Fibroblast of the aortic adventitia (primary cell): ENCODE measurements at regions not wholly inside any gene's neighbourhood (a gene's known extent, or its start where the extent isn't known, plus 50 kb on each side); places are given as distances from the start of the nearest gene placed in this dataset.
"Not testable (repeated sequence)": the region's sequence is repeated elsewhere in the genome, so short reads cannot be mapped to it uniquely, and the experiment has no call there.

Source experiments
- DNase-seq: peaks from one replicate; pipeline ENCODE4 v3.0.0-alpha.2; 2010; ENCODE audit warnings: low read depth
- H3K4me3 ChIP-seq: 2 replicates; pipeline ENCODE4 v1.5.1; 2011; ENCODE audit warnings: low read depth, mild to moderate bottlenecking, control low read depth, low read length, moderate library complexity
- CTCF ChIP-seq: IDR thresholded peaks from 2 replicates; pipeline ENCODE4 v1.5.1; 2011; ENCODE audit warnings: mild to moderate bottlenecking, low read length, control low read depth, inconsistent platforms; ENCODE audit not compliant: insufficient read depth

GRCh38 chr5:102119252-102119651 is 176.8 kb downstream of the SLCO4C1 start:
- TF ChIP-seq CTCF, result no peak
- no peak for DNase-seq
- H3K4me3 ChIP-seq, result no peak overlapping the region

DNA sequence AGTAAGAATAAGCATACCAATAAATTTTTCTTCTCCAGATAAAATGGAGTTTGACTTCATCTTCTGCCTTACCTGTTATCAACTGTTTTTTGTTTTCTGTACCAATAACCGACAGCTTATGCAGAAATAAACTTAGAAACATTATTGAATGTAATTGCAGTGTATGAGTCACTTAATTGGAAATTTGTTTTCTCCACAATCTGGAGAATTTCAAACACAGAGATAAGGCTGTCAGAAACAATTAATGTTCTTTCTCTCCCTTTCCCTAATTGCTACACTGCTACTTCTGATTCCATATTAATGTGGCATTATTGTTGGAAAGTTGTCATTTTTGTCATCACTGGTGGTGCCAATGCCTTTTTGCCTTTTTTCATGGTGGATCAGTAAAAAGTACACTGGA is 180.3 kb downstream of the SLCO4C1 start:
- DNase-seq, result no peak
- no peak for TF ChIP-seq CTCF
- no peak overlapping the region for H3K4me3 ChIP-seq

DNA sequence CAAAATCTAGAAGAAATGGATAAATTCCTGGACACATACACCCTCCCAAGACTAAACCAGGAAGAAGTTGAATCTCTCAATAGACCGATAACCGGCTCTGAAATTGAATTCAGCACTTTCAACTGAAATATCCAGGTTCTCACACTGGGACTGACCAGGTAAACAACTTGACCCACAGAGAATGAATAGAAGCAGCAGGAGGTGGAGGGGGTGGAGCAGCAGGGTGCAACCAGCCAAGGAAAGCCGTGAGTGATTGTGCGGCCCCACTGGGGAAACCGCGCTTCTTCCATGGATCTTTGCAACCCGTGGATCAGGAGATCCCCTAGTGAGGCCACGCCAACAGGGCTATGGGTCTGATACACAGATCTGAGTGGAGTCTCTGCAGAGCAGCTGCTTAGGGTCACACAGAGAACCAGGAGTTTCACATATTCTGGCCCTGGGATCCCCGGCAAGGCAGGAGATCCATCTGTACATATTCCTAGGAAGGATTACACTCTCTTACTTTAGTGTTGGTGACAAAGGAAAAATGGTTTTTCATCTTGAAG is 181.5 kb downstream of the SLCO4C1 start:
- TF ChIP-seq CTCF, result no peak
- H3K4me3 ChIP-seq, result no peak overlapping the region
- no peak for DNase-seq

GRCh38 chr5:102107865-102108264 is 188.2 kb downstream of the SLCO4C1 start:
- no peak for DNase-seq
- no peak overlapping the region for H3K4me3 ChIP-seq
- no peak for TF ChIP-seq CTCF

DNA sequence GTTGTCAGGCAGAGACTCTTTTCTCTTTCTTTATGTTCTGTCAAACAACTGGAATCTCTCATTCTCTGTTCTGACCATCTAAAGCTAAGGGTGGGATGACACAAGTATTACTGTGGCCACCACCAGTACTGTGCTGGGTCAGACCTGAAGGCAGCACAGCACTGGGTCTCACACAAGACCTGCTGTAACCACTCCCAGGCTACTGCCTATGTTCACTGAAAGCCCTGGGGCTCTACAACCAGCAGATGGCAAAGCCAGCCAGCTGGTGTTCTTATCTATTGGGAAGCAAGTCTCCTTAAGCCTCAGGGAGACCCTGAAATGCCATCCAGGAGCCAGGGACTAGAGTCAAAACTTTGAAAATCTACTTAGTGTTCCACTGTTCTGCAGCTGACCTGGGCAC is 189.5 kb downstream of the SLCO4C1 start:
- no peak for TF ChIP-seq CTCF
- no peak overlapping the region for H3K4me3 ChIP-seq
- no peak for DNase-seq

DNA sequence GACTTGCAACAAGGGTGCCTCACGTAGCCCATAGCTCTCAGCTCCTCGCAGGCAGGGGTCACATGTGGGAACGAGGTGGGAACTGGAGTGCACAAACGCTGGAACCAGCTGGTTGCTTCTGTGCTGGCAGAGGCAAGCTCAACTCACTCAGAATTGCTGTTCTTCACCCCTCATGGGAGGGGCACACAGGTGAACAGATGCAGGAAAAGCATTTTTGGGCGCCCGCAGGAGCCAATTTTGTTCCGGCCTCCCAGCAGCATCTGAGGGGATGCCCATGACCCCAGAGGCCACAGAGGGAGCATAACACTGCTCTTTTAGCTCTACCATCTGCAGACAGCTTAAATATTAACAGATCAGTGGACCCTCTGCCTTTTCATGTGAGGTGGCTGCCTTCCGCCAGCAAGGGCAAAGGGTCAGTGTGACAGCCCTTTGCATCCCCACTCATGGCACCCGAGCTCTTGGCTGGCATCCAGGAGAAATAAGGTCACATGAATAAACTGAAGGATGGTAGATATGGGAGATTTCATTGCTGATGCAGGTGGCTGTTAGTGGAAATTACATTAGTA is 196.2 kb downstream of the SLCO4C1 start:
- no peak for DNase-seq
- no peak overlapping the region for H3K4me3 ChIP-seq
- no peak for TF ChIP-seq CTCF

DNA sequence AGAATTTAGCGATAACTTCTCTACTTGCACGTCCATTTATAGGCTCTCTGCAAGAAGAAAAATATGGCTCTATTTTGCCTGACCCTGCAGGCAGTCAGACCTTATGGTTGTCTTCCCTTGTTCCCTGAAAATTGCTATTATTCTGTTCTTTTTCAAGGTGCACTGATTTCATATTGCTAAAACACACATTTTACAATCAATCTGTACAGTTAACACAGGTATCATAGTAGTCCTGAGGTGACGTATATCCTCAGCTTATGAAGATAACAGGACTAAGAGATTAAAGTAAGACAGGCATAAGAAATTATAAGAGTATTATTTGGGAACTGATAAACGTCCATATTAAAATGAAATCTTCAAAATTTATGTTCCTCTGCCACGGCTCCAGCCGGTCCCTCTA is 197.0 kb downstream of the SLCO4C1 start:
- DNase-seq, H3K4me3 ChIP-seq: not testable (repeated sequence)

DNA sequence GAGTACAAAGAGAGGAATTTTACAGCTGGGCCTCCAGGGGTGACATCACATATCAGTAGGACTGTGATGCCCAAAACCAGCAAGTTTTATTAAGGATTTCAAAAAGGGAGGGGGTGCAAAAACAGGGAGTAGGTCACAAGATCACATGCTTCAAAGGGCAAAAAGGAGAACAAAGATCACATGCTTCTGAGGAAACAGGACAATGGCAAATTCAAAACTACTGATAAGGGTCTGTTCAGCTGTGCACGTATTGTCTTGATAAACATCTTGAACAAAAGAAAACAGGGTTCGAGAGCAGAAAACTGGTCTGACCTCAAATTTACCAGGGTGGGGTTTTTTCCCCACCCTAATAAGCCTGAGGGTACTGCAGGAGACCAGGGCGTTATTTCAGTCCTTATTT is 197.5 kb downstream of the SLCO4C1 start:
- DNase-seq, H3K4me3 ChIP-seq: not testable (repeated sequence)
